Upper lobe of left lung (tissue), 6 donors: ENCODE measurements at regions not wholly inside any gene's neighbourhood (a gene's known extent, or its start where the extent isn't known, plus 50 kb on each side); places are given as distances from the start of the nearest gene placed in this dataset.

Source experiments
- ATAC-seq, 2 donors: fragments of 200-7000 bp; cut with Tn5 transposase; one replicate each; pipeline ENCODE4 v1.9.1; 2022; ENCODE audit warnings: mild to moderate bottlenecking in 2 of 2, moderate library complexity in 2 of 2; ENCODE audit not compliant: low FRiP score in 2 of 2
- DNase-seq, 2 donors: peaks; one replicate each; pipeline ENCODE4 v3.0.0-alpha.2; 2019 to 2020
- H3K27ac ChIP-seq, 4 donors: fragments of 200-600 bp; sonication (generic); one replicate each; pipeline ENCODE4 v1.5.1; 2016 to 2019
- H3K27me3 ChIP-seq, 4 donors: fragments of 200-600 bp; sonication (generic); one replicate each; pipeline ENCODE4 v1.5.1; 2017 to 2019
- H3K36me3 ChIP-seq, 4 donors: fragments of 200-600 bp; sonication (generic); one replicate each; pipeline ENCODE4 v1.5.1; 2016 to 2019
- H3K4me1 ChIP-seq, 4 donors: fragments of 200-600 bp; sonication (generic); one replicate each; pipeline ENCODE4 v1.5.1; 2018 to 2019
- H3K4me3 ChIP-seq, 4 donors: fragments of 200-600 bp; sonication (generic); one replicate each; pipeline ENCODE4 v1.5.1; 2017 to 2019; ENCODE audit warnings: mild to moderate bottlenecking in 2 of 4, moderate library complexity in 1 of 4
- H3K9me3 ChIP-seq, 4 donors: fragments of 200-600 bp; sonication (generic); one replicate each; pipeline ENCODE4 v1.5.1; 2018 to 2019
- EP300 ChIP-seq, 4 donors: sonication (generic); formaldehyde crosslinking; IDR thresholded peaks; one replicate each; pipeline ENCODE4 v1.5.1; 2017; ENCODE audit warnings: antibody characterized with exemption in 4 of 4, control low read depth in 2 of 4
- POLR2A ChIP-seq, 4 donors: fragments of 450-650 bp; IDR thresholded peaks; one replicate each; pipeline ENCODE4 v1.5.1; 2016 to 2017; ENCODE audit warnings: antibody characterized with exemption in 4 of 4, mild to moderate bottlenecking in 2 of 4
- POLR2AphosphoS5 ChIP-seq, 2 donors: sonication (generic); formaldehyde crosslinking; IDR thresholded peaks; one replicate each; pipeline ENCODE4 v1.5.1; 2017; ENCODE audit warnings: antibody characterized with exemption in 2 of 2
- WGBS, 2 donors: methylation state at CpG; one replicate each; pipeline ENCODE4 v1.1.5; 2017 to 2018; 5-methylcytosine and 5-hydroxymethylcytosine counted together
- TF ChIP-seq, protein P1 (sequence below), 6 experiments: fragments of 450-650 bp in 4 of 6; fragments of 200-600 bp in 2 of 6; sonication (generic) in 2 of 6; IDR thresholded peaks; one replicate each; pipeline ENCODE4 v1.5.1; 2016 to 2019; ENCODE audit warnings: antibody characterized with exemption in 6 of 6
- donor health status: DM: no; HTN: no; CAD: no; lungs with moderate emphysema.
- donor health status: DM: no; HTN: yes; CAD: no; lungs with severe emphysema.

GRCh38 chr3:1469248-1469647 lies 376.4 kb downstream of the CNTN6 start:
- no peak for DNase-seq
- H3K9me3 ChIP-seq, result no peaks in the 10 kb centered on the region
- H3K4me3 ChIP-seq, result no peak overlapping the region
- no peaks in the 10 kb centered on the region for H3K36me3 ChIP-seq
- no peak for ATAC-seq
- WGBS, 2 donors, result 74 to 78% methylated on average over 2 of the region's 2 CpGs
- no peak overlapping the region for H3K27ac ChIP-seq
- no peaks in the 10 kb centered on the region for H3K4me1 ChIP-seq
- TF ChIP-seq POLR2A (IDR thresholded peaks at IDR 0.05) (no peak), EP300 (IDR thresholded peaks at IDR 0.05) (no peak), POLR2AphosphoS5 (IDR thresholded peaks at IDR 0.05) (no peak)
- TF ChIP-seq, protein P1, sequence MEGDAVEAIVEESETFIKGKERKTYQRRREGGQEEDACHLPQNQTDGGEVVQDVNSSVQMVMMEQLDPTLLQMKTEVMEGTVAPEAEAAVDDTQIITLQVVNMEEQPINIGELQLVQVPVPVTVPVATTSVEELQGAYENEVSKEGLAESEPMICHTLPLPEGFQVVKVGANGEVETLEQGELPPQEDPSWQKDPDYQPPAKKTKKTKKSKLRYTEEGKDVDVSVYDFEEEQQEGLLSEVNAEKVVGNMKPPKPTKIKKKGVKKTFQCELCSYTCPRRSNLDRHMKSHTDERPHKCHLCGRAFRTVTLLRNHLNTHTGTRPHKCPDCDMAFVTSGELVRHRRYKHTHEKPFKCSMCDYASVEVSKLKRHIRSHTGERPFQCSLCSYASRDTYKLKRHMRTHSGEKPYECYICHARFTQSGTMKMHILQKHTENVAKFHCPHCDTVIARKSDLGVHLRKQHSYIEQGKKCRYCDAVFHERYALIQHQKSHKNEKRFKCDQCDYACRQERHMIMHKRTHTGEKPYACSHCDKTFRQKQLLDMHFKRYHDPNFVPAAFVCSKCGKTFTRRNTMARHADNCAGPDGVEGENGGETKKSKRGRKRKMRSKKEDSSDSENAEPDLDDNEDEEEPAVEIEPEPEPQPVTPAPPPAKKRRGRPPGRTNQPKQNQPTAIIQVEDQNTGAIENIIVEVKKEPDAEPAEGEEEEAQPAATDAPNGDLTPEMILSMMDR (IDR thresholded peaks at IDR 0.05), result no peak
- H3K27me3 ChIP-seq, result no peaks in the 10 kb centered on the region

DNA sequence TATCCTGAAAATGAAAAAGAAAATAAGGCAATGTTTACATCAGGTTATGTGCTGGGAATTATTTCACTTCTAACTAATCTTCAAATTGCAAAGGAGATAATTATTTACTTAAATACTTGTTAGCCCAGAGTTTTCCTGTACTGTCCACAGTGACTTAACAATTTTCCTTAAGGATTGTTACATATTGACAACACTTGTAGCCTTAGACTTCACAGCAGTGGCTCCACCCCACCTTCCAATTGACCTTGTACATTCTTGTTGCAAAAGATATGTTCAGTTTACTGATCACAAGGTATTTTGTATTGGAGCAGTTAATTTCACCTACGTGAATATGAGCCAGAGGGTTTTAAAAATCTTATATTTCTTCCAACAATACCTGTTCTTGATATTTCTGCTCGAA lies 376.9 kb downstream of the CNTN6 start:
- no peaks in the 10 kb centered on the region for H3K27me3 ChIP-seq
- TF ChIP-seq POLR2AphosphoS5 (IDR thresholded peaks at IDR 0.05), result no peak
- TF ChIP-seq, protein P1 (IDR thresholded peaks at IDR 0.05), result no peak
- no peak for TF ChIP-seq EP300 (IDR thresholded peaks at IDR 0.05)
- TF ChIP-seq POLR2A (IDR thresholded peaks at IDR 0.05), result no peak
- H3K4me3 ChIP-seq, result no peak overlapping the region
- H3K36me3 ChIP-seq, result no peaks in the 10 kb centered on the region
- DNase-seq (no peak), ATAC-seq (no peak)
- H3K4me1 ChIP-seq, result no peaks in the 10 kb centered on the region
- H3K9me3 ChIP-seq, result no peaks in the 10 kb centered on the region
- H3K27ac ChIP-seq, result no peak overlapping the region
- WGBS, 2 donors, result 47 to 64% methylated on average over 2 of the region's 2 CpGs

GRCh38 chr3:1477669-1478068 lies 384.8 kb downstream of the CNTN6 start:
- no peak overlapping the region for H3K27ac ChIP-seq
- 90 to 95% methylated on average over 6 to 13 of the region's 13 CpGs for WGBS, 2 donors
- H3K27me3 ChIP-seq, result no peaks in the 10 kb centered on the region
- H3K4me1 ChIP-seq, result no peaks in the 10 kb centered on the region
- H3K36me3 ChIP-seq, result no peaks in the 10 kb centered on the region
- TF ChIP-seq EP300 (IDR thresholded peaks at IDR 0.05) (no peak), POLR2A (IDR thresholded peaks at IDR 0.05) (no peak), POLR2AphosphoS5 (IDR thresholded peaks at IDR 0.05) (no peak)
- TF ChIP-seq, protein P1 (IDR thresholded peaks at IDR 0.05), result no peak
- H3K9me3 ChIP-seq, result no peaks in the 10 kb centered on the region
- DNase-seq, result peak in 1 of 2 donors; percentile 24
- no peak overlapping the region for H3K4me3 ChIP-seq
- ATAC-seq, result no peak

GRCh38 chr3:1495466-1495865 lies 402.6 kb downstream of the CNTN6 start:
- H3K27me3 ChIP-seq, result no peaks in the 10 kb centered on the region
- DNase-seq, result no peak
- H3K9me3 ChIP-seq, result no peaks in the 10 kb centered on the region
- no peak for ATAC-seq
- no peaks in the 10 kb centered on the region for H3K4me1 ChIP-seq
- no peaks in the 10 kb centered on the region for H3K36me3 ChIP-seq
- TF ChIP-seq, protein P1 (IDR thresholded peaks at IDR 0.05), result no peak
- no peak overlapping the region for H3K4me3 ChIP-seq
- H3K27ac ChIP-seq, result no peak overlapping the region

DNA sequence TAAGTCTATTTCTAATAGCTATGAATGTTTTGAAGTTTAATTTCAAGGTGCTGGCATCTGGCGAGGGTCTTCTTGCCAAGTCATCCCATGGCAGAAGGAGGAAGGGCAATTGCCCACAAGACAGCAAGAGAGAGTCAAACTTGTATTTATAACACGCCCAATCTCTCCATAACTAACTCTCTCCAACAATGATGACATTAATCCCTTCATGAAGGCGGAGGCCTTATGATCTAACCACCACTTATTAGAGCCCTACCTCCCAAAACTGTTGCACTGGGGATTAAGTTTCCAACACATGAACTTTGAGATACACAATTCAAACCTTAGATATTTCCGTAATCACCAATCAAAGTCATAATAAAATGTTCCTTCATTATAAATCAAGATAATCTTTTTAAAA lies 406.9 kb downstream of the CNTN6 start:
- no peaks in the 10 kb centered on the region for H3K4me1 ChIP-seq
- no peak overlapping the region for H3K4me3 ChIP-seq
- TF ChIP-seq, protein P1 (IDR thresholded peaks at IDR 0.05), result no peak
- TF ChIP-seq POLR2A (IDR thresholded peaks at IDR 0.05) (no peak), POLR2AphosphoS5 (IDR thresholded peaks at IDR 0.05) (no peak), EP300 (IDR thresholded peaks at IDR 0.05) (no peak)
- WGBS, 2 donors, result 83 to 87% methylated on average over 4 of the region's 4 CpGs
- no peaks in the 10 kb centered on the region for H3K9me3 ChIP-seq
- no peaks in the 10 kb centered on the region for H3K36me3 ChIP-seq
- H3K27ac ChIP-seq, result no peak overlapping the region
- no peaks in the 10 kb centered on the region for H3K27me3 ChIP-seq
- peak in 1 of 2 donors; percentile 76 for ATAC-seq
- DNase-seq, result no peak
